A549 (cell line): ENCODE measurements at regions not wholly inside any gene's neighbourhood (a gene's known extent, or its start where the extent isn't known, plus 50 kb on each side); places are given as distances from the start of the nearest gene placed in this dataset.

Experiments used
- ATAC-seq, 2 experiments: fragments of 200-7000 bp in 1 of 2; fragments of >200 bp in 1 of 2; cut with Nextera tagmentation in 1 of 2; cut with Tn5 transposase in 1 of 2; 3 replicates each; pipeline versions ENCODE4 v1.8.0 to v1.9.1; 2018 to 2020; ENCODE audit warnings: mild to moderate bottlenecking in 1 of 2, moderate library complexity in 1 of 2
- CTCF ChIA-PET: fragments of 300-600 bp; sonication (Branson Sonifier 250); formaldehyde crosslinking; extraction: SDS; loops from one replicate; lab custom pipeline; 2021; ENCODE audit warnings: antibody characterized with exemption, inconsistent platforms; lab: Yijun Ruan, JAX
- POLR2A ChIA-PET: fragments of 350-600 bp; formaldehyde crosslinking; extraction: SDS; loops from one replicate; lab custom pipeline; 2021; ENCODE audit warnings: antibody characterized with exemption, inconsistent platforms; lab: Yijun Ruan, JAX
- DNase-seq, 2 experiments: peaks; one replicate each; pipeline versions ENCODE4 v3.0.0 to v3.0.0-alpha.2; 2011 to 2016; ENCODE audit warnings: low read depth in 1 of 2, low spot score in 1 of 2
- FAIRE-seq: peaks from 2 replicates; lab custom pipeline; 2011; peaks lifted over from hg19 to GRCh38; lab: Jason Lieb, UNC
- H3K27ac ChIP-seq, 2 experiments: fragments of >200 bp; sonication (Bioruptor Twin); formaldehyde crosslinking; 3 replicates each; pipeline ENCODE4 v1.5.1; 2016 to 2017
- H3K4me1 ChIP-seq: fragments of >200 bp; sonication (Bioruptor Twin); formaldehyde crosslinking; 3 replicates; pipeline ENCODE4 v1.6.1; 2016
- H3K4me2 ChIP-seq: fragments of >200 bp; sonication (Bioruptor Twin); formaldehyde crosslinking; 3 replicates; pipeline ENCODE4 v1.6.1; 2016
- H3K4me3 ChIP-seq: fragments of >200 bp; sonication (Bioruptor Twin); formaldehyde crosslinking; 3 replicates; pipeline ENCODE4 v1.5.1; 2016
- H3K9me3 ChIP-seq: fragments of >200 bp; sonication (Bioruptor Twin); formaldehyde crosslinking; 3 replicates; pipeline ENCODE4 v1.6.1; 2016
- BHLHE40 ChIP-seq: IDR thresholded peaks from 2 replicates; pipeline ENCODE4 v1.6.1; 2012; ENCODE audit warnings: low read depth, low read length, inconsistent platforms
- CBX8 ChIP-seq: fragments of 200-600 bp; sonication (generic); IDR thresholded peaks from 2 replicates; pipeline ENCODE4 v1.6.1; 2016
- CHD2 ChIP-seq: fragments of 150-350 bp; IDR thresholded peaks from 2 replicates; pipeline ENCODE4 v1.6.1; 2014; ENCODE audit warnings: low read length; ENCODE audit not compliant: partially characterized antibody
- EHF ChIP-seq: fragments of 250-450 bp; sonication (Bioruptor Pico); IDR thresholded peaks from 2 replicates; pipeline ENCODE4 v1.5.0; 2020; ENCODE audit warnings: mild to moderate bottlenecking
- ESRRA ChIP-seq: fragments of 150-350 bp; IDR thresholded peaks from 2 replicates; pipeline ENCODE4 v1.6.1; 2014; ENCODE audit warnings: mild to moderate bottlenecking, low read length, borderline replicate concordance
- FOSB ChIP-seq: fragments of 250-450 bp; sonication (Bioruptor Pico); IDR thresholded peaks from 2 replicates; pipeline ENCODE4 v1.5.0; 2020; ENCODE audit warnings: mild to moderate bottlenecking, moderate library complexity
- FOSL2 ChIP-seq, 2 experiments: fragments of 450-650 bp in 1 of 2; fragments of >200 bp in 1 of 2; sonication (Bioruptor Twin) in 1 of 2; formaldehyde crosslinking; IDR thresholded peaks; 2 replicates each; pipeline versions ENCODE4 v1.5.0 to v1.6.1; 2016 to 2020; ENCODE audit warnings: mild to moderate bottlenecking in 1 of 2, moderate library complexity in 1 of 2
- HOXA7 ChIP-seq: fragments of 250-450 bp; sonication (Bioruptor Pico); IDR thresholded peaks from 2 replicates; pipeline ENCODE4 v1.5.0; 2020; ENCODE audit warnings: mild to moderate bottlenecking, moderate library complexity
- JUN ChIP-seq, 2 experiments: fragments of >200 bp; sonication (Bioruptor Twin); formaldehyde crosslinking; IDR thresholded peaks; 2 replicates in 1 of 2; 3 replicates in 1 of 2; pipeline ENCODE4 v1.6.1; 2016 to 2017
- KDM5A ChIP-seq: fragments of 200-600 bp; sonication (generic); IDR thresholded peaks from 2 replicates; pipeline ENCODE4 v1.6.1; 2016; ENCODE audit warnings: antibody characterized with exemption, mild to moderate bottlenecking
- NPAS2 ChIP-seq: fragments of 250-450 bp; sonication (Bioruptor Pico); IDR thresholded peaks from 2 replicates; pipeline ENCODE4 v1.8.0; 2022; ENCODE audit warnings: mild to moderate bottlenecking, moderate library complexity, borderline replicate concordance
- PBX3 ChIP-seq: IDR thresholded peaks from 2 replicates; pipeline ENCODE4 v1.6.1; 2012
- PHF8 ChIP-seq: fragments of 200-600 bp; sonication (generic); IDR thresholded peaks from 2 replicates; pipeline ENCODE4 v1.6.1; 2016; ENCODE audit warnings: low read depth, mild to moderate bottlenecking, antibody characterized with exemption, moderate library complexity, borderline replicate concordance
- POLR2AphosphoS2 ChIP-seq: conservative IDR thresholded peaks from 2 replicates; pipeline ENCODE4 v1.6.1; 2012; ENCODE audit warnings: low read length, improper control_type of control experiment, inconsistent platforms
- RAD21 ChIP-seq, 2 experiments: fragments of >200 bp in 1 of 2; sonication (Bioruptor Twin) in 1 of 2; formaldehyde crosslinking in 1 of 2; IDR thresholded peaks in 1 of 2; conservative IDR thresholded peaks in 1 of 2; 2 replicates in 1 of 2; 3 replicates in 1 of 2; pipeline ENCODE4 v1.6.1; 2012 to 2018; ENCODE audit warnings: inconsistent platforms in 1 of 2
- RFX5 ChIP-seq: fragments of 450-650 bp; IDR thresholded peaks from 2 replicates; pipeline ENCODE4 v1.7.1; 2014; ENCODE audit warnings: antibody characterized with exemption, mild to moderate bottlenecking, moderate library complexity
- RNF2 ChIP-seq: fragments of 200-600 bp; sonication (generic); IDR thresholded peaks from 2 replicates; pipeline ENCODE4 v1.6.1; 2016; ENCODE audit warnings: low read depth, mild to moderate bottlenecking, antibody characterized with exemption, moderate library complexity, borderline replicate concordance
- SMC3 ChIP-seq: fragments of >200 bp; sonication (Bioruptor Twin); formaldehyde crosslinking; IDR thresholded peaks from 3 replicates; pipeline ENCODE4 v1.6.1; 2018; ENCODE audit warnings: inconsistent platforms
- SREBF2 ChIP-seq: fragments of 450-650 bp; IDR thresholded peaks from 2 replicates; pipeline ENCODE4 v1.6.1; 2014; ENCODE audit warnings: mild to moderate bottlenecking, moderate library complexity
- ZFP36 ChIP-seq: fragments of 450-650 bp; IDR thresholded peaks from 2 replicates; pipeline ENCODE4 v1.6.1; 2014; ENCODE audit warnings: borderline replicate concordance; ENCODE audit not compliant: partially characterized antibody
- WGBS: methylation state at CpG from one replicate; pipeline ENCODE4 v1.1.6; 2017; ENCODE audit errors: missing lambda C conversion rate; 5-methylcytosine and 5-hydroxymethylcytosine counted together
- TF ChIP-seq, protein P1 (sequence below): fragments of 250-450 bp; sonication (Bioruptor Pico); IDR thresholded peaks from 2 replicates; pipeline ENCODE4 v1.5.0; 2020; ENCODE audit warnings: low read depth, mild to moderate bottlenecking, moderate library complexity
- TF ChIP-seq, protein P2 (sequence below): fragments of >200 bp; sonication (Bioruptor Twin); formaldehyde crosslinking; IDR thresholded peaks from 3 replicates; pipeline ENCODE4 v1.6.1; 2016
- TF ChIP-seq, protein P3 (sequence below): fragments of 250-450 bp; sonication (Bioruptor Pico); IDR thresholded peaks from 2 replicates; pipeline ENCODE4 v1.5.0; 2021; ENCODE audit warnings: mild to moderate bottlenecking, moderate library complexity, borderline replicate concordance
- TF ChIP-seq, protein P4 (sequence below): fragments of >200 bp; sonication (Bioruptor Twin); formaldehyde crosslinking; IDR thresholded peaks from 2 replicates; pipeline ENCODE4 v1.6.1; 2016
- TF ChIP-seq, protein P5 (sequence below): fragments of 450-650 bp; IDR thresholded peaks from 2 replicates; pipeline ENCODE4 v1.6.1; 2014; ENCODE audit warnings: antibody characterized with exemption

DNA sequence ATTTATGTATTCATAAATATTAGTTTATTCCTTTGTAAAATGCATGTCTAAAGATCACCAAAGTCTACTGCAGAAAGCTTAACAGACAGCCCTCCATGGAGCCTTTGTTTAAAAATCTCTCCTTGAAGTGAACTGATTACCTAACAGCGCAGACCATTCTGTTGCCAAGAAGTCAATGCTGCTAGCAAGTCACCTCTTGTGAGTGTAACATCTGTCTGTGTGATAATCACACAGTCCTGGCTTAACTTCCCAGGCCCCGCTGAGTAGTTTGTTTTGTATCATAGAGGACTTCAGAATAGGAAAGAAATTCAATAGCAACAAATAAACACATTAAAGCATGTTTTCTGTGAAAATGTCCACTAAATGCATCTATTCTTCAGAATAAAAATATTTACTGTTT lies 435.3 kb upstream of the IGFBP3 start:
- Histone ChIP-seq H3K27ac (no peak overlapping the region), H3K9me3 (no peaks in the 10 kb centered on the region), H3K4me1 (peaks cover 9% of the 10 kb centered on the region), H3K4me2 (no peak overlapping the region), H3K4me3 (no peak overlapping the region)
- ChIA-PET POLR2A (no interaction called here), CTCF (interaction anchor here (1.2 to 5.8 kb wide), 3 partner anchors 436 to 814 kb away, joined by 3 to 98 read pairs (median 6); partner anchors contain the start of gene IGFBP3)
- FAIRE-seq (no peak), ATAC-seq (no peak), DNase-seq (no peak)
- 93% methylated on average over 2 of the region's 2 CpGs for WGBS
- no peak for TF ChIP-seq SREBF2
- no peak for TF ChIP-seq RNF2
- no peak for TF ChIP-seq CBX8
- no peak for TF ChIP-seq HOXA7 (CRISPR knock-in tag)
- TF ChIP-seq, protein P1, sequence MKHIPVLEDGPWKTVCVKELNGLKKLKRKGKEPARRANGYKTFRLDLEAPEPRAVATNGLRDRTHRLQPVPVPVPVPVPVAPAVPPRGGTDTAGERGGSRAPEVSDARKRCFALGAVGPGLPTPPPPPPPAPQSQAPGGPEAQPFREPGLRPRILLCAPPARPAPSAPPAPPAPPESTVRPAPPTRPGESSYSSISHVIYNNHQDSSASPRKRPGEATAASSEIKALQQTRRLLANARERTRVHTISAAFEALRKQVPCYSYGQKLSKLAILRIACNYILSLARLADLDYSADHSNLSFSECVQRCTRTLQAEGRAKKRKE (CRISPR knock-in tag), result no peak
- TF ChIP-seq POLR2AphosphoS2, result no peak
- TF ChIP-seq RAD21 (conservative IDR thresholded peaks at IDR 0.05 in 1 of 2, IDR thresholded peaks at IDR 0.05 in 1 of 2), result no peak
- no peak for TF ChIP-seq FOSB (CRISPR knock-in tag)
- no peak for TF ChIP-seq FOSL2 (IDR thresholded peaks at IDR 0.05)
- no peak for TF ChIP-seq FOSL2 (CRISPR knock-in tag; IDR thresholded peaks at IDR 0.05)

DNA sequence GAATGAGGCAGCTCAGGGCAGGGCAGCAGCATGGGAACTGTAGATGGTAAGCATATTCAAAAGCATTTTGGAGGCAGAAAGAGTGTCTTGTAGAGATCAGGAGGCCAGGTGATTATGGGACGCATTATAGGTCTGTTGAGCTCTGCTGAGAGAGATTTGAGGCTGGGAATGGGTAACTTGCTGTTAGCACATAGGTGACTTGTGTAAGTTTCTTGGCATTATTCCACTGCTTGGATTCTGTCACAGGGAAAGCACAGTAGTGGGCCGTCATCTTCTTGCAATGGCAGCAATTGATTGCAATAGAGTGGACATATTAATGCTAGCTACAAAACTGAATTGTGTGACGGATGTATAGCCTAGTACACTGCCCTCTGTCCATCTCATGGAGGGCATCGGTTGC lies 434.3 kb upstream of the IGFBP3 start:
- peak overlapping the region in 1 of 2 experiments; percentile 55; a peak in 2 of 6 replicates for H3K27ac ChIP-seq
- ATAC-seq, result no peak
- FAIRE-seq, result no peak
- no peak overlapping the region for H3K4me2 ChIP-seq
- TF ChIP-seq NPAS2 (CRISPR knock-in tag) (no peak), SMC3 (no peak), PBX3 (no peak)
- ChIA-PET POLR2A (no interaction called here), CTCF (interaction anchor here (0.6 to 5.8 kb wide), 5 partner anchors 14 to 1767 kb away, joined by 3 to 98 read pairs (median 4); partner anchors contain the start of gene IGFBP3)
- peaks cover 19% of the 10 kb centered on the region for H3K4me1 ChIP-seq
- H3K9me3 ChIP-seq, result no peaks in the 10 kb centered on the region
- 85% methylated on average over 4 of the region's 4 CpGs for WGBS
- no peak for DNase-seq
- H3K4me3 ChIP-seq, result no peak overlapping the region

DNA sequence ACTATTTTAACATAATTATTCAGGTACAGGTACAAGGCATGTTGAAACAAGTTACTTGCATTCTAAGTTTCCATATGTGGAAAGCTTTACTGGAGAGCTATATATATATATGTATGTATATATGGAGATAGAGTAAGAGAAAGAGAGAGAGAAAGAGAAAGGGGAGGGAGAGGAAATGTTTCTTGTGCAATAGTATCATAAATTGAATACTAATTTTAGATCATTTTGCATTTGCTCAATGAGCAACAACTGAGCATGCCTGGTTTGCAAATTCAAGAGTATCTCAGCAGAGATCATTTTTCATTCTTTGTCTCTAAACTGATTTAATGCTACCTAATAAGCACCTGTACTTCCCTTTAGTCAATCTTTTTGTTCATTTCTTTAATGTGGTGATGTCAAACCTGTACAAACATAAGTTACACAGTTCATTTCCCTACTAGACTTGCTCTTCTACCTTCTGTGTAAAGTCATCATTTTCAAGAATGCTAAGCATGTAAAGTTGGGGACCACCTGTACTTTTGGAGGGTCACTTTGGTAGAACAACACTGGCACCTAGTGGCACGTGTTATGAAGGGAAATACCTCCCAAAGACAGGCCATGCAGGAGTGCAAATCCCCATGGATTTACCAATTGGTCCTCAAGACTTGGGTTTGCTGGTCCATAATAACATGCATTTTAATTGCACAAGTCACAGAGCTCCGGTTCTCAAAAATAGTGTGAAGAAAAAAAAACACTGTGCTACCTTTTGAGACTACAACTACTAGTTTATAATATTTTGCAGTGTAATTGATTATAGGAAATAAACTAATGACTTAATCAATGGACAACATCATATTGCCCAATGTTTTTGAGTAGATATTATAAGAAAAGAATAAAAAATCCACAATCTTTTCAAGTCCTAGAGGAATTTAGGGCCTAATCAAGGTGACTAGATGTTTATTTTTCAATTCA lies 431.2 kb upstream of the IGFBP3 start:
- ChIA-PET POLR2A (no interaction called here), CTCF (interaction anchor here (0.6 to 11.7 kb wide), 21 partner anchors 10 to 881 kb away, joined by 3 to 285 read pairs (median 3); partner anchors contain the start of gene IGFBP3)
- Histone ChIP-seq H3K4me2 (peak overlapping the region; percentile 14; the same call in 1 of the 3 replicates), H3K4me3 (no peak overlapping the region), H3K9me3 (no peaks in the 10 kb centered on the region), H3K4me1 (peaks cover 23% of the 10 kb centered on the region), H3K27ac (peak overlapping the region; percentile 18 to 42; a peak in 3 of 6 replicates)
- FAIRE-seq (peak; percentile 99), ATAC-seq (peak; percentile 76 to 92; a peak in 5 of 6 replicates), DNase-seq (peak; percentile 65 to 79)
- WGBS, result 0% methylated on average over 2 of the region's 2 CpGs
- TF ChIP-seq RNF2, result no peak
- TF ChIP-seq JUN (IDR thresholded peaks at IDR 0.05), result no peak
- no peak for TF ChIP-seq ESRRA
- TF ChIP-seq CHD2, result no peak
- TF ChIP-seq BHLHE40, result no peak
- TF ChIP-seq EHF (CRISPR knock-in tag), result no peak
- TF ChIP-seq, protein P2, sequence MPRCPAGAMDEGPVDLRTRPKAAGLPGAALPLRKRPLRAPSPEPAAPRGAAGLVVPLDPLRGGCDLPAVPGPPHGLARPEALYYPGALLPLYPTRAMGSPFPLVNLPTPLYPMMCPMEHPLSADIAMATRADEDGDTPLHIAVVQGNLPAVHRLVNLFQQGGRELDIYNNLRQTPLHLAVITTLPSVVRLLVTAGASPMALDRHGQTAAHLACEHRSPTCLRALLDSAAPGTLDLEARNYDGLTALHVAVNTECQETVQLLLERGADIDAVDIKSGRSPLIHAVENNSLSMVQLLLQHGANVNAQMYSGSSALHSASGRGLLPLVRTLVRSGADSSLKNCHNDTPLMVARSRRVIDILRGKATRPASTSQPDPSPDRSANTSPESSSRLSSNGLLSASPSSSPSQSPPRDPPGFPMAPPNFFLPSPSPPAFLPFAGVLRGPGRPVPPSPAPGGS, result no peak
- TF ChIP-seq KDM5A, result no peak
- no peak for TF ChIP-seq PHF8
- TF ChIP-seq ZFP36, result no peak
- TF ChIP-seq, protein P3, sequence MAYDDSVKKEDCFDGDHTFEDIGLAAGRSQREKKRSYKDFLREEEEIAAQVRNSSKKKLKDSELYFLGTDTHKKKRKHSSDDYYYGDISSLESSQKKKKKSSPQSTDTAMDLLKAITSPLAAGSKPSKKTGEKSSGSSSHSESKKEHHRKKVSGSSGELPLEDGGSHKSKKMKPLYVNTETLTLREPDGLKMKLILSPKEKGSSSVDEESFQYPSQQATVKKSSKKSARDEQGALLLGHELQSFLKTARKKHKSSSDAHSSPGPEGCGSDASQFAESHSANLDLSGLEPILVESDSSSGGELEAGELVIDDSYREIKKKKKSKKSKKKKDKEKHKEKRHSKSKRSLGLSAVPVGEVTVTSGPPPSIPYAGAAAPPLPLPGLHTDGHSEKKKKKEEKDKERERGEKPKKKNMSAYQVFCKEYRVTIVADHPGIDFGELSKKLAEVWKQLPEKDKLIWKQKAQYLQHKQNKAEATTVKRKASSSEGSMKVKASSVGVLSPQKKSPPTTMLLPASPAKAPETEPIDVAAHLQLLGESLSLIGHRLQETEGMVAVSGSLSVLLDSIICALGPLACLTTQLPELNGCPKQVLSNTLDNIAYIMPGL (CRISPR knock-in tag), result no peak
- TF ChIP-seq RFX5, result no peak
- TF ChIP-seq FOSB (CRISPR knock-in tag), result no peak
- TF ChIP-seq, protein P4, sequence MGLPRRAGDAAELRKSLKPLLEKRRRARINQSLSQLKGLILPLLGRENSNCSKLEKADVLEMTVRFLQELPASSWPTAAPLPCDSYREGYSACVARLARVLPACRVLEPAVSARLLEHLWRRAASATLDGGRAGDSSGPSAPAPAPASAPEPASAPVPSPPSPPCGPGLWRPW, result no peak
- TF ChIP-seq, protein P5, sequence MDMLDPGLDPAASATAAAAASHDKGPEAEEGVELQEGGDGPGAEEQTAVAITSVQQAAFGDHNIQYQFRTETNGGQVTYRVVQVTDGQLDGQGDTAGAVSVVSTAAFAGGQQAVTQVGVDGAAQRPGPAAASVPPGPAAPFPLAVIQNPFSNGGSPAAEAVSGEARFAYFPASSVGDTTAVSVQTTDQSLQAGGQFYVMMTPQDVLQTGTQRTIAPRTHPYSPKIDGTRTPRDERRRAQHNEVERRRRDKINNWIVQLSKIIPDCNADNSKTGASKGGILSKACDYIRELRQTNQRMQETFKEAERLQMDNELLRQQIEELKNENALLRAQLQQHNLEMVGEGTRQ, result no peak
